HL-60 (cell line): ENCODE measurements at regions not wholly inside any gene's neighbourhood (a gene's known extent, or its start where the extent isn't known, plus 50 kb on each side); places are given as distances from the start of the nearest gene placed in this dataset.
A peak's percentile ranks its signal among the peaks of the same experiment; 100 is the strongest.

ENCODE experiments used
- POLR2AphosphoS5 ChIP-seq: IDR thresholded peaks from 2 replicates; pipeline ENCODE4 v1.6.1; 2012; ENCODE audit warnings: low read depth
- REST ChIP-seq: IDR thresholded peaks from 2 replicates; pipeline ENCODE4 v1.6.1; 2012; ENCODE audit warnings: low read depth; ENCODE audit not compliant: insufficient replicate concordance
- TF ChIP-seq, protein P1 (sequence below): IDR thresholded peaks from one replicate; pipeline ENCODE4 v1.5.1; 2011; ENCODE audit warnings: low read length, control low read depth, inconsistent platforms; ENCODE audit not compliant: insufficient read depth

GRCh38 chr4:112817933-112818593 lies 181.1 kb downstream of the LARP7 start:
- TF ChIP-seq, protein P1, sequence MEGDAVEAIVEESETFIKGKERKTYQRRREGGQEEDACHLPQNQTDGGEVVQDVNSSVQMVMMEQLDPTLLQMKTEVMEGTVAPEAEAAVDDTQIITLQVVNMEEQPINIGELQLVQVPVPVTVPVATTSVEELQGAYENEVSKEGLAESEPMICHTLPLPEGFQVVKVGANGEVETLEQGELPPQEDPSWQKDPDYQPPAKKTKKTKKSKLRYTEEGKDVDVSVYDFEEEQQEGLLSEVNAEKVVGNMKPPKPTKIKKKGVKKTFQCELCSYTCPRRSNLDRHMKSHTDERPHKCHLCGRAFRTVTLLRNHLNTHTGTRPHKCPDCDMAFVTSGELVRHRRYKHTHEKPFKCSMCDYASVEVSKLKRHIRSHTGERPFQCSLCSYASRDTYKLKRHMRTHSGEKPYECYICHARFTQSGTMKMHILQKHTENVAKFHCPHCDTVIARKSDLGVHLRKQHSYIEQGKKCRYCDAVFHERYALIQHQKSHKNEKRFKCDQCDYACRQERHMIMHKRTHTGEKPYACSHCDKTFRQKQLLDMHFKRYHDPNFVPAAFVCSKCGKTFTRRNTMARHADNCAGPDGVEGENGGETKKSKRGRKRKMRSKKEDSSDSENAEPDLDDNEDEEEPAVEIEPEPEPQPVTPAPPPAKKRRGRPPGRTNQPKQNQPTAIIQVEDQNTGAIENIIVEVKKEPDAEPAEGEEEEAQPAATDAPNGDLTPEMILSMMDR, result no peak
- peak; percentile 66 for TF ChIP-seq POLR2AphosphoS5
- TF ChIP-seq REST, result no peak
